ENCODE measurements at regions not wholly inside any gene's neighbourhood (a gene's known extent, or its start where the extent isn't known, plus 50 kb on each side); places are given as distances from the start of the nearest gene placed in this dataset.
"Not testable (repeated sequence)": the region's sequence is repeated elsewhere in the genome, so short reads cannot be mapped to it uniquely, and the experiment has no call there.

DNA sequence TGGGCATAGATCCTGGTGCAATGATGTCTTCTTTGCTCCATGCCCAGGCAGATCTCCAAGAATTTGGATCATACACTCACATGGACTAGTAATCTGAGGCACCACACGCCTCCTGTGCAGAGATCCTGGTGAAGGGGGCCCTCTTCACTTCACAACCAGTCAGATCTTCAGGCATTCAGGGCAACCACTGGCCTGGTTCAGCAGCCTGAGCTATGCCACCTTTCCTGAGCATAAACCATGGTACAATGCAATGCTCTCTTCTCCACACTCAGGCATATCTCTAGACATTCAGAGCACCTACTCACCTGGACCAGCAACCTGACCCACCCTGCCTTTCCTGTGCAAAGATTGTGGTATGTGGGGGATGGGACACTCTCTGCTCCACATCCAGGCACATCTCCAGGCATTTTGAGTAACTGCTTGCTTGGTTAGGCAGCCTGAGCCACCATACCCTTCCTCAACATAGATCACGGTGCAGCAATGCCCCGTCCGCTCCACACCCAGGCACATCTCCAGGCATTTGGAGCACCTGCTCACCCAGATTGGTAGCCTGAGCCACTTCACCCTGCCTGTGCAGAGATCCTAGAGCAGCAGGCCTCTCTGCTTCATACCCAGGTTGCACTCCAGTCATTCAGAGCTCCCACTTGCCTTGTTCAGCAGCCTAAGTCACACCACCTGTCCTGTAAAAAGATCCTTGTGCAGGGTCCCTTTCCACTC, 532.2 kb upstream of the STEAP1 start:
- DNase-seq = no peak

DNA sequence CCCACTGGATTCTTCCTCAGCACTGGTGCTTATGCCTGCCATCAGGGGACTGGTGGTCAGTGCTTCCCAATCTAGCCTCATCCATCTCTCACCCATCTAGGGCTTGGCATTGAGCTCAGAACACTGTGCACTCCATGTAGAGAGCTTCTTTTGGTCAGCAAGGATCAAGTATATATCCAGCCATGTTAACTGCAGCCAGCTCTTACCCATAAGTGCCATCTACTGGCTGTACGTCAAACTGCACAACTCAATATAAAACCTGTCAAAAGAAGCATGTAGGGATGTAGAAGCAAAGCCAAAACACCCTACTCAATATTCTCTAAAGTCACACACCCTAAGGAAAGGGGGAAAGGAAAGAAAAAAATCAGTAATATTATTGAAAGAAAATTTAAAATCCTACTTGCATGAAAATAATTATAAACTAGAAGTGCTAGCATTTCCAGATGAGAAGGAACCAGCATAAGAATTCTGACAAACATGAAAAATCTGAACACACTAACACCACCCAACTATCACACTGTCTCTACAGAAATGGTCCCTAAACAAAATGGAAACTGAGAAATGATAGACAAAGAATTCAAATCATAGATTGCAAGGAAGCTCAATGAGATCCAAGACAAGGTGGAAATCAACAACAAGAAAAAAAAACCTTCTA, 531.1 kb upstream of the STEAP1 start:
- peak; percentile 18 for DNase-seq

DNA sequence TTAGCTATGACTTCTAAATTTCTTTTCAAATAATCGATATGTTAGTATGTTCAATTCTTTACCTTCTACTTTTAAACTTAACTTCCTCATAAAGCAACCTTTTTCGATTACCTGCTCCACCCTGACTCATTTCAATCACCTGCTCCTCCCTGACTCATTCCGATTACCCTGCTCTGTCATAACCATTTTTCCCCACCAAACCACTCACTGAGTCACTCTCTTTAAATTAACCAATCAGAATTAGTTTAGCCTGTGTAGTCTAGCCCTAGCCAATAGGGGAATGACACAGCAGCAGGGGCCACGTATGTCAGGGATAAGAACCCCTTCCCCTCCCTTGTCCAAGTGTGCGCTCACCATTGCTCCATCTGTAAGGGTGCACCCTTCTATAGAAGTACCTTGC, 530.1 kb upstream of the STEAP1 start:
- DNase-seq = peak; percentile 15

DNA sequence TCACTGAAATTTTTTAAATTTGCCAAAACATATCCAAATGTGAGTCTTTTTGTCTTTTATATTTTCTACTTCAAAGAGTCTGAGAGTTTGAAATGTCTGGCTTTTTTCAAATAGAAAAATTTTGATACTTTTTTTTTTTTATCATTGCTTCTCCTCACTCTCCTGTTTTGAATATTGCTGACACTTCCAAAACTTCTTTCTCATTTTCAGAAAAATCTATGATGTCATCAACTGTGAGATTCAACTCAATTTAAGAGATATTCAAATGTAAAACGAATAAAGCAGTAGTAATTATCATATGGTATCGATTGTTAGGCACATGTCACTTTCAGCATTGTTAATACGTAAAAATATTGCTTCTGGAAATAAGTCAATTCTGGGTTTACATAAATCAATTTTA, 505.8 kb upstream of the STEAP1 start:
- DNase-seq = no peak

DNA sequence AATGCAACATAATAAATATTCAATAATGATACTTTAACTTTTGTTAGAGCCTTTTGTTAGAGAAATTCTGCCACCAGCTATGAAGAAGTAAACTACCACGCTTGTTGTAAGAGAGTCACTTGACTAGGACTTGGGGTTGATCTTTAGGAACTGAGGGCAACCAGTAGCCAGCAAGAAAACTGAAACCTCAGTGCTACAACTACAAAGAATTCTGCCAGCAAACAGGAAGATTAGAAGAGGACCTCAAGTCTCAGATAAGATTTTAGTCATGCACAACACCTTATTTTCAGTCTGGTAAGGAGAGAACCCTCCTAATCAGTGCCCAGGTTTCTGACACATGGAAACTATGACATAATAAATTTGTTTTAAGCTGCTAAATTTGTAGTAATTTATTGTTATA, 498.3 kb upstream of the STEAP1 start:
- DNase-seq = no peak

DNA sequence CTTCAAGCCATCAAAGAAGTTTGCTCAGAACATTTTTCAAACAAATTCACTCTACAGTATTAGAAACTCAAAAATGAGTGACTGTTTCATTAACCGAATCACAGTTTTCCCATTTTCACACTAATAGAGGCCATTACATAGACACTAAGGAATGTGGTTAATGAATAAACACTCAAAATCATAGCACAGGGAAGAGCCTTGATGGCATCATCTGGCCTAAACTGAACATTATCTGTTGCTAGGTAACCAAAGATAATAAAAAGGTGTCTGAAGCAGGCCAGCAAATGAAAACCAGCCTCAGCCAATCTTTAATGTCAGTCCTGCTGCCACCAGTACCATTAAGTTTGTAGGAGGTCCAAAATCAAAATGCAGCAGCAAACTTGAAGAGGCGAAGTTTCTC, 492.4 kb upstream of the STEAP1 start:
- DNase-seq = no peak

DNA sequence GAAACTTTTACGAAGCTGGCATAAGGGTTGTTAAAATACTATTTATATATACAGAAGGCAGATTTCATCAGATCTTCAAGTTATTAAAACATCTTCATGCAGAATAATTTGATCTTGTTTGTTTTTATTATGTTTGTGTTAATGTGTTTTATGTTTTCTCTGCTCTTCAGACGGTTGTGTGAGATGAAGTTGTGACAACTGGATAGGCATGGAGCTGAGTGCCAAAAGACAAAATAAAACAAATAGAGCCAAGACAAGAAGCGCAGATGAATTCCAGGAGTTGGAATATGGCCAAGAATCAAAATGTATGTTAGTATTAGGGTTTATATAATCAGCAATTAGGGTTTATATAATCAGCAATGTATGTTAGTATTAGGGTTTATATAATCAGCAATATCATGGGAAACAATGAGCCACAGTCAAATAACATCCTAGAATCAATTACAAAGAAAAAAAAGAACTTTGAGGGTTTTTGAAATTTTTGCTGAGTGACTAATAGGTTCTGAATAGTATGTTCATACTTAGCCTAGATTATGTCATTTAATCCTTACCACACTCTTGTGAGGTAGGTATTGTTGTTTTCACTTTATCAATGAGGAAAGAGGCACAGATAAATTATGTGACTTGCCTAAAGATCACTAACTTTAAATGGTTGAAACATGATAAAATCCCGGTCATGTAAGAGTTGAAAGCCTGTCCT, 488.0 kb upstream of the STEAP1 start:
- no peak for DNase-seq

DNA sequence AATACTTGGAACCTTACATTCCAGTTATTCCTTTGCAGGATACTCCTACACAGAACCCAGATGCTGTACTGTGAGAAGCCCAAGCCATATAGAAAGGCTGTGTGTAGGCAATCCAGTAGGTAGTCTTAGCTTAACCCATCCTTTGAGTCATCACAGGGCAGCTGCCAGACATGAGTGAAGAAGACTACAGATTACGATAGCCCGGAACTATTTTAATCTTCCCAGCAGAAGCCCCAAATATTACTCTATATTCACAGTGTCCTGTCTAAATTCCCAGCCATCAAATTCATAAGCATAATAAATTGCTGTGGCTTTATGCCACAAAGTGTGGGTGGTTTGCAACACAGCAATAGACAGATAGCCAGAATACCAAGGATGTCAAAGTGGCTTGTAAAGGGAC, 474.1 kb upstream of the STEAP1 start:
- no peak for DNase-seq

DNA sequence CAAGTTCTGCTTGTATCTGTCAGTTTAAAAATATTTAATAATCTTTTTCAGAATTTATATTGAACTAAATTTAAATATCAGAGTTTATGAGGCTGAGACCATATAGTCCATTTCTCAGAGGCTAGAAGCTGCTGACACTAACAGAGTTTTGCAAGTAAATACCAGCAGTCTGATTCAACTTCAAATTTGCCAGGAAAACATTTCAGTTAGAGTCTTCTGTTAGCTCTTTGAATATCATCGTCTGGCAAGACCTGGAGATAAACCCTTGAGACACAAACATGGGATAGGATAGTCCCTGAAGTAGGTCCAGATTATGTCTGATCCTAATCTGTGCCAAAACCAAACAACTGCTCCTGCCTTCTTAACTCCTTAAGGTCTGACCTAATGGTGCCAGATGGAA, 472.8 kb upstream of the STEAP1 start:
- no peak for DNase-seq

DNA sequence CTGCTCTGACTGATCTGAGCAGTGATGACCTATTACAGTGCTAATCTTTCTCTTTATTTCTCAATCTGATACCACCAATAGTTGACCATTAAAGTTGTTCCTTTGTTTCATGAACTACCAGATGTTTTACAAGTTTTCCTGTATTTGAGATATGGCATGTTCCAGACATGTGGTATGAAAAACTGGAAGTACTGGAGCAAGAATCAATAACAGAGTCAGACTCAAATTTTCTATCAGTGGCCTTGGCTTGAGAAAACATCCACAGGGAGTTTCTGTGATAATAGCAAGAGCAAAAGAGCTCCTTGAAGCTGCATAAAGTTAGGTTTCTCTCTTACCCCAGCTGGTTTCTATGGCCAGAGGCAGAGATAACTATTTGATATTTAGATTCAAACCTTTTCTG, 469.0 kb upstream of the STEAP1 start:
- no peak for DNase-seq

DNA sequence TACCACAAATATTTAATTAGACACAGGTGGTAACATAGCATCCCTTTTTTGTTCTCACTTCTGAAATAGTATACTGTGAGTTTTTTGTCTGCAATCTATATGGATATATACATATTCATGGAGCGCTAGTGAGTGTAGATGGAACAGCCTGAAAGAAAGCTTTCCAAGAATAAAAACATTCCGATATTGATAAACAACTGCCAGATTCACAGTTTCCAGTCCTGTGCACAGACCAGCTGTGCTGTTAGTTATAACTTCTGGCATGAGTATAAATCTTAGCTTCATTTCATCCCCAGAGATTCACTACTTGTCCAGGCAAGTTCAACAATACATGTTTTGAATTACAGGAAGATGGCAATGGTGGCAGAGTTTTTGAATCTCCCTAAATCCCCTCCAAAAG, 467.1 kb upstream of the STEAP1 start:
- DNase-seq = no peak

DNA sequence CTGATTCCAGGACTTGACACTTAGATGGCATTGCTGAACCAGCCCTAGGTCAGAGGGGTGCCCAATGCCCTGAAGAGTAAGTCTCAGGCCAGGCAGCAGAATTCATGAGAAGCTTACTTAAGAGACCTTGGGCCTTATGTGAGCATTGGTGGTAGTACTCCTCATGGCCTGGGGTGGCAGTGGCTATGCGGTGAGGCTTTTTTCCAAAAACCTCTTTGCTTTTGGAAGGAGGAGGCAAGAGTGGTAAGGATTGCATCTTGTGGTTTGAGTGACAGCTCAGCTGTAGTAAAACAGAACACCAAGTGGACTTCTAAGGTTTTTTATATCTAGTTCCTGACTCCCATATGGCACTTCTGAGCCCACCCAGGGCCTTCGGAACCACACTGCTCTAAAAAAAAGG, 459.0 kb upstream of the STEAP1 start:
- DNase-seq = no peak

DNA sequence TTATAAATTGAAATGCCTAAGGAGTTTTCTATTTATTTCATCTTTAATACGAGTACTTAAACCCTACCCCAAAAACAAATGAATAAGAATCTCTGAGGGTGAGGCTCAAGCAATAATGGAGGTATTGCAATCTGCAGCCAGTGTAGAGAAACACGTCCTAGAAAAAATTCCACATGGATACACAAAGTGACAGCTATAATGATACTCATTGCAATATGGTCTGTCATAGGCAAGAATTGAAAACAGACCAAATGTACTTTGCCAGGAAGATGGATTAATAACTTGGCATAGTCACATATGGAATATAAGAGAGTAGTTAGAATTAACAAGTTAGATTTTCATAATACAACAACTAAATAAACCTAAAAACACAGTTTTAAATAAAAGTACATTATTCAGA, 440.1 kb upstream of the STEAP1 start:
- DNase-seq = no peak

DNA sequence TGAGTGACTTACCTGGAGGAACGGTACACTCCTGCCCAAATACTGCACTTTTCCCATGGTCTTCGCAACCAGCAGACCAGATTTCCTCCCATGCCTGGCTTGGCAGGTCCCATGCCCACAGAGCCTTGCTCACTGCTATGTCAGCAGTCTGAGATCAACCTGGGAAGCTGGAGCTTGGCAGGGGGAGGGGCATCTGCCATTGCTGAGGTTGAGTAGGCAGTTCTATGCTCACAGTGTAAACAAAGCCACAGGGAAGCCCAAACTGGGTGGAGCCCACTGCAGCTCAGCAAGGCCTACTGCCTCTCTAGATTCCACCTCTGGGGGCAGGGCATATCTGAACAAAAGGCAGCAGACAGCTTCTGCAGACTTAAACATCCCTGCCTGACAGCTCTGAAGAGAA, 435.3 kb upstream of the STEAP1 start:
- DNase-seq = not testable (repeated sequence)

DNA sequence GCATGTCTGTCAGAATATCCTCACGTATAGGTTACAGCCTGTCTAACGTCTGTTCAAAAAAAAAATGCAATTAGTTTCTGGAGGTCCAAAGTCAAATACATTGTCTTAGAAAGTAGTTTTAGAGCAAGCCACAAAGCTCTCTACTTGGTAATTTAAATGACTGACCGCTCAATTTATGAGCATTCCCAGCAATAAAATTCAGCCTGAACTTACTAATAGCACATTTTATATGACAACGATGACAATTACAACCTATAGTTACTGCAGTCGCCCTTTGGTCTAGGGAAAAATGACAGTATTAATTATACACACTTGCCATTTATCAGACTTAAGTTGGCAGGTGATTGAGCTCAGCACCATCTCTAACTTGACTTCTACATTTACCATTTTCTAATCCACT, 425.8 kb upstream of the STEAP1 start:
- no peak for DNase-seq

DNA sequence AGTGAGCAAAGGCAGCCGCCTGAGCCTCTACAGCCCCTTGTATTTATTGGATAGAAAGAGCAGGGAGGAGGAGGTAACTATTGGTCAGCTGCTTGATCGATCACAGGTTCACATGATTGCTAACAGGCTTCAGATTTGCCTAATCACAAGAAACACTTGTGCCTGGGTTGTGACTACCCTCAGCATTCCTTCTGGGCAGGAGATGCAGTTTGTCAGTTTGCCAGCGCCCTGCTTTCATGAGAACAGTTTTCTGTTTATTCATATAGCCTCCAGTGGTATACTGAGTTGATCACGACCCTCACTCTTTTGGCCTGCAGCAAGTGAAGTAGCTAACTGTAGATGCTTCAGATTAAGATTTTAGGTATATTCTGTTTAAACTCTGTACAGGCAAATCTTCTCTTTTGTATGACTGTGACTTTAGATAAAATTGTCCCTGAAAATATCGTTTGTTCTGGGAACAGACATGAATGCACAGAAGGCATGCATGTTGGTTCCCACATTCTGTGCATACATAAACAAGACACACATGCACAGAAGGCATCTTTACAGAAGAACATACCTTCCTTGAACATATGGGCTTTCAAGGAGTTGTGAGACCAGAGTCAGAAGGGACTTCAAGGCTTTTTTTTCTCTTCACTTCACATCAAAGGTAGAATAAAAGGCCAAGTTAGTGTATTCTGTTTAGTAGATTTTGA, 422.4 kb upstream of the STEAP1 start:
- DNase-seq = no peak

DNA sequence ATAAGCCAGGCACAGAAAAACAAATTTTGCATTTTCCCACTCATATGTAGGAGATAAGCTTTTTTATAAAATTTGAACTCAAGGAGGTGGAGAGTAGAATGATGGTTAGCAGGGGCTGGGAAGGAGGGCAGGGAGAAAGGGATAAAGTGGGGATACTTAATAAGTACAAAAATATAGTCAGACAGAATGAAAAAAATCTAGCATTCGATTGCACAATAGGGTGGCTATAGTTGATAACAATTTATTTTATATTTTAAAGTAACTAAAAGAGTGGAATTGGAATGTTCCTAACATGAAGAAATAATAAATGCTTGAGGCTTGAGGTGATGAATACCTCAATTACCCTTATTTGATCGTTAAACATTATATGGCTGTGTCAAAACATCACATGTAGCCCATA, 415.7 kb upstream of the STEAP1 start:
- DNase-seq = no peak

DNA sequence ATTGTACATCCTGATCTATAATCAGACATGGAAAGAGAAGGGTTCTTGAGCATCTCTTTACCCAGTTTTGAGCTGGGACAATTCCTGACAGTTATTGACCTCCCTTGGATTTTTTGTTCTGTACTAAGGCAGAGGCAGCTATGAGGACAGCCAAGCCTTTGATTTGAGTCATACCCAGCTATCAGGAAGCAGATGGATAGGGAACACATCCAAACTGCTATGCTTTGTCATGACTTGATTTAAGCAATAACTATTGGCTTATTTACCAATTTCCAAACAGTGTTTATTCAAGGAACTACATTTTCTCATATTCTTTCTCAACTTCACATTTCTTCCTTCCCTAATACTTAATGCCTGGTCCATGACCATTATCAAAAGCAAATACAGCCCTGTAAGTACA, 396.4 kb upstream of the STEAP1 start:
- no peak for DNase-seq

DNA sequence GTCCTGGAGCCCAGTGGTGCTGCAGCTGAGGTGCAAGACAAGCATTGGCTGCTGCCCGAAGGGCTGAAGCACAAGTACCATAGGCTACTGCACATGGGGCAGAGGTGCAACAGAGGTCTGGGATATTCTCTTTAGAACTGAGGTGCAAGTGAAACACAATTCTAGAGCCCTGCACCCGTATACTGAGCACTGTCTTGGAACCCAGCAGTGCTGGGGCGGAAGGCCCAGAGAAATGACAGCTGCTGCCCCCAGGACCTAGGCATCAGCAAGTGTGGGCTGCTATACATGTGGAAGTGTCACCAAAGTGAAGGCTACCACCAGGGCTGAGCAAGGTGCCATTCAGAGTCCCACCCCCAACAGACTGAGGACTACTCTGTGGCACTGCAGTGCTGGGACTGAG, 393.6 kb upstream of the STEAP1 start:
- DNase-seq = no peak

DNA sequence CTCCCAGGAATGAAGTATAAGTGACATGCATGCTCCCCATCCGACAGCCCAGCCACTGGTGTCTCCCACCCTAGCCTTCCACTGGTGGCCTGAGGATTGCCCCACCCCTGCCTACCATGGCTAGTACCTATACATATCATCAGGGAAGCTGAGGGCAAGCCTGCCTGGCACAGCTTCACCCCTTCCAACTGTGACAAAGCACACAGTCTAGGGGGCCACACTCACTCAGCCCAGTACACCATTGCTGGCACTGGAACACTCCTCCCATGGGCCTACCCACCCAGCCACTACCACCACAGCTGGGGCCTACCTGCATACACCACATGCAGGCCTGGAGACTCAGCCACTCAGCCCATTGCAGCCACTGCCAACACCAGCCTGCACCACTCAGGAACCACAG, 393.1 kb upstream of the STEAP1 start:
- no peak for DNase-seq

DNA sequence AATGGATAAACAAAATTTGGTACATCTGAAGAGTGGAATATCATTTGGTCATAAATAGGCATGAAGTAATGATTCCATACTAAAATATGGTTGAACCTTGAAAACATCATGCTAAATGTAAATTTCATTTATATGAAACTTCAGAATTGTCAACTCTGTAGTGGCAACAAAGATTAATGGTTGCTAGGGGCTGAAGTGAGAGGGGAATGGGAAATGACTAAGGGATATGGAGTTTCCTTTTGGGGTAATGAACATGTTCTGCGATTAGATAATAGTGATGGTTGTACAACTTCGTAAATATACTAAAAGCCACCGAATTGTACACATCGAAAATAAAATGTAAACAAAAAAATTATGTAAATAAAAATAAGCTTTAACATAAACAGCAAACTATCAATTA, 384.1 kb upstream of the STEAP1 start:
- no peak for DNase-seq

DNA sequence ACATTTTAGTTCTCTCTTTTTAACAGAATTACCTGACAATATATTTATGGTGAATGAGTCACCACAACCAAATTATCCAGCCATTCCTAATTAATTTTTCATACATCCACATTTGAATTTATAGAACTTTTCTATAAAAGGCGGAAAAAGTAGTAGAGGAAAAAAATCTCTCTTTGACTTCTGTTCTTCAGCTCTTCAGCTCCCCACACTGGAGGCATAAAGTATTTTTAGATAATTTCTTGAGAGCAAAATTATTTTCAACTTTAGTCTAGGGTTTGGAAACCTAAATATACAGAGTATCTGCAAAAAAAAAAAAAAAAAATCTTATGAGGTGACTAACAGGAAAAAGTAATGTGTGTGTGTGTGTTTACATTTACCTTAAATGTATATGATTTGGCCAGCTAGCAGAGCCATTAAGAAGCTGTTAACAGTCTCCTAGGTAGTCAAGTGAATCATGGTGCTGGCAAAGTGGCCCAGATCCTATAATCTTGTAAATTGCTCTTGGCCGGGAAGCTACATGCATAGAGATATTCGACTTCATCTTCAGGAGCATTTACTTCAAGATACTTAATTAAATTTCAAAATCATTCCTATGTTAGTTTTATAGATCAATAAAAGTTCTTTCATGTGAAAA, 383.1 kb upstream of the STEAP1 start:
- no peak for DNase-seq

DNA sequence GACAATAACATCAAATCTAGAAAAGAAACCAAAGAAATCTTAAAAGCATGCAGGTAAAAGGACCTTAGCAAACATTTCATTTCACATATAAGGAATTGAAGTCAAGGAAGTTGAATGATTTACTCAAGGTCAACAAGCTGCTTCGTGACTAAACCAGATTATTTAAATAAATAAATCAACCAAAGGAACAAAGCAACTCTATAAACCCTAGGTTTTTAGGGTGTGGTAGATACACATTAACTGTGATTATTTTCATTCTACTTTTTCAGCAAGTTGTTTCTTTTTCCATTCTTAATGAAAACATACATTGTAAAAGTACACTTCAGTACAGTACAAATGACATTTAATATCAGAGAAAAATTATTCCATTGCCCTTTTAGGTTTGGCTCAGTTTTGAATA, 382.0 kb upstream of the STEAP1 start:
- no peak for DNase-seq

Data from activated CD4-positive, alpha-beta T cell treated with anti-CD3 and anti-CD28 coated beads for 48 hours (primary cell).